ENCODE measurements at regions not wholly inside any gene's neighbourhood (a gene's known extent, or its start where the extent isn't known, plus 50 kb on each side); places are given as distances from the start of the nearest gene placed in this dataset.
"Not testable (repeated sequence)": the region's sequence is repeated elsewhere in the genome, so short reads cannot be mapped to it uniquely, and the experiment has no call there.

- DNase-seq, result no peak
Observed at GRCh38 chr3:107117922-107118536, 259.2 kb upstream of the CCDC54 start.

GRCh38 chr3:107124885-107125284 lies 252.4 kb upstream of the CCDC54 start:
- no peak for DNase-seq

GRCh38 chr3:107128946-107129345 lies 248.3 kb upstream of the CCDC54 start:
- DNase-seq, result no peak

- no peak for DNase-seq
Observed at GRCh38 chr3:107130089-107130700, 247.0 kb upstream of the CCDC54 start.

- DNase-seq, result no peak
Observed at GRCh38 chr3:107132674-107133073, 244.6 kb upstream of the CCDC54 start.

GRCh38 chr3:107133891-107134290 lies 243.3 kb upstream of the CCDC54 start:
- no peak for DNase-seq

GRCh38 chr3:107142171-107142570 lies 235.1 kb upstream of the CCDC54 start:
- no peak for DNase-seq

- DNase-seq, result no peak
Observed at GRCh38 chr3:107142786-107143575, 234.3 kb upstream of the CCDC54 start.

- no peak for DNase-seq
Observed at GRCh38 chr3:107150675-107151074, 226.6 kb upstream of the CCDC54 start.

GRCh38 chr3:107153981-107154380 lies 223.3 kb upstream of the CCDC54 start:
- DNase-seq, result no peak

GRCh38 chr3:107172411-107172810 lies 204.8 kb upstream of the CCDC54 start:
- DNase-seq, result no peak

- no peak for DNase-seq
Observed at GRCh38 chr3:107184375-107184774, 192.9 kb upstream of the CCDC54 start.

- DNase-seq, result no peak
Observed at GRCh38 chr3:107188262-107188661, 189.0 kb upstream of the CCDC54 start.

- no peak for DNase-seq
Observed at GRCh38 chr3:107189158-107189791, 188.0 kb upstream of the CCDC54 start.

- DNase-seq, result no peak
Observed at GRCh38 chr3:107193116-107193515, 184.1 kb upstream of the CCDC54 start.

GRCh38 chr3:107198581-107199181 lies 178.6 kb upstream of the CCDC54 start:
- no peak for DNase-seq

GRCh38 chr3:107201146-107201545 lies 176.1 kb upstream of the CCDC54 start:
- no peak for DNase-seq

GRCh38 chr3:107202885-107203284 lies 174.4 kb upstream of the CCDC54 start:
- DNase-seq, result not testable (repeated sequence)

GRCh38 chr3:107204121-107204520 lies 173.1 kb upstream of the CCDC54 start:
- DNase-seq, result no peak

GRCh38 chr3:107205358-107205757 lies 171.9 kb upstream of the CCDC54 start:
- no peak for DNase-seq

- no peak for DNase-seq
Observed at GRCh38 chr3:107206141-107206540, 171.1 kb upstream of the CCDC54 start.

GRCh38 chr3:107206945-107207344 lies 170.3 kb upstream of the CCDC54 start:
- DNase-seq, result no peak

GRCh38 chr3:107208100-107208499 lies 169.1 kb upstream of the CCDC54 start:
- DNase-seq, result no peak

Measured in activated effector memory CD4-positive, alpha-beta T cell treated with anti-CD3 and anti-CD28 coated beads, Interleukin-2, amount 50 U/mL, for 16 hours (primary cell).